Smooth muscle cell (in vitro differentiated cells): ENCODE measurements at regions not wholly inside any gene's neighbourhood (a gene's known extent, or its start where the extent isn't known, plus 50 kb on each side); places are given as distances from the start of the nearest gene placed in this dataset.

Experiments used
- DNase-seq: peaks from one replicate; lab custom pipeline; 2025; ENCODE audit not compliant: unreplicated experiment; lab: John Stamatoyannopoulos, UW
- H2AFZ ChIP-seq: fragments of 200-600 bp; sonication (generic); 2 replicates; pipeline ENCODE4 v1.6.0; 2016; ENCODE audit warnings: antibody characterized with exemption, low read depth, mild to moderate bottlenecking
- H3F3A ChIP-seq: fragments of 200-600 bp; sonication (generic); 2 replicates; pipeline ENCODE4 v1.6.0; 2017; ENCODE audit warnings: antibody characterized with exemption, low read depth
- H3K27ac ChIP-seq: fragments of 200-600 bp; sonication (generic); 2 replicates; pipeline ENCODE4 v1.5.1; 2016; ENCODE audit warnings: low read depth, mild to moderate bottlenecking
- H3K27me3 ChIP-seq: fragments of 200-600 bp; sonication (generic); 2 replicates; pipeline ENCODE4 v1.6.1; 2016; ENCODE audit warnings: low read depth, mild to moderate bottlenecking
- H3K36me3 ChIP-seq: fragments of 200-600 bp; sonication (generic); 2 replicates; pipeline ENCODE4 v1.5.1; 2016; ENCODE audit warnings: low read depth
- H3K4me1 ChIP-seq: fragments of 200-600 bp; sonication (generic); 2 replicates; pipeline ENCODE4 v1.5.1; 2016; ENCODE audit warnings: low read depth
- H3K4me2 ChIP-seq: fragments of 200-600 bp; sonication (generic); 2 replicates; pipeline ENCODE4 v1.6.0; 2016; ENCODE audit warnings: mild to moderate bottlenecking
- H3K4me3 ChIP-seq: fragments of 200-600 bp; sonication (generic); 2 replicates; pipeline ENCODE4 v1.5.1; 2016; ENCODE audit warnings: mild to moderate bottlenecking
- H3K79me2 ChIP-seq: fragments of 200-600 bp; sonication (generic); 2 replicates; pipeline ENCODE4 v1.6.0; 2016; ENCODE audit warnings: low read depth, mild to moderate bottlenecking
- H3K9ac ChIP-seq: fragments of 200-600 bp; sonication (generic); 2 replicates; pipeline ENCODE4 v1.6.0; 2016; ENCODE audit warnings: low read depth
- H3K9me3 ChIP-seq: fragments of 200-600 bp; sonication (generic); replicated peaks from 2 replicates; pipeline ENCODE4 v1.5.1; 2016; ENCODE audit warnings: low read depth
- H4K20me1 ChIP-seq: fragments of 200-600 bp; sonication (generic); 2 replicates; pipeline ENCODE4 v1.6.0; 2016; ENCODE audit warnings: low read depth
- WGBS: methylation state at CpG from one replicate; pipeline ENCODE4 v1.1.7; 2016; ENCODE audit warnings: low lambda C conversion rate; 5-methylcytosine and 5-hydroxymethylcytosine counted together
- TF ChIP-seq, protein P1 (sequence below): fragments of 200-600 bp; sonication (generic); IDR thresholded peaks from 2 replicates; pipeline ENCODE4 v1.5.1; 2017; ENCODE audit warnings: borderline replicate concordance, mild to moderate bottlenecking, antibody characterized with exemption; ENCODE audit not compliant: insufficient read depth, poor library complexity, severe bottlenecking

DNA sequence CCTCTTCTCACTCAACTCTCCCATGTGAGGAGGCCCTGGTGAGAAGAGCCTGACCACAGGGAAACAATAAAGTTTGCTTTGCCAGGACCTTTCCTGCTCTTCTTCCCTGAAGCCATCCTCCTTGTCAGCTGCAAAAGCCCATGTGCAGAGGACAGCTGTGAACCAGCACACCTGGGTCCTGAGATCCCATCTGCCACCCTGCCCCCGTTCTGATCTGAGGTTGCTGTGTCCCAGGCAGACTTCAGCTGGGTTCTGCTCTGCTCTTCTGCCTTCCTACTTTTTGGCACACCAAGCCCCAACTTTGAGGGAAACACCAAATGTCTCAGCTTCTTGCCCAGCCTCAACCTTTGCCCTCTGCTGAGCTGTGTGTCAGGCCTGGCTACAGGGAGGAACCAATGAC lies 595.1 kb upstream of the ARPP21 start:
- Histone ChIP-seq H2AFZ (no peak overlapping the region), H3F3A (no peaks in the 10 kb centered on the region), H3K4me3 (no peak overlapping the region), H3K27me3 (no peaks in the 10 kb centered on the region), H3K36me3 (no peaks in the 10 kb centered on the region), H3K4me2 (no peak overlapping the region), H3K9me3 (no peaks in the 10 kb centered on the region), H4K20me1 (no peaks in the 10 kb centered on the region), H3K79me2 (no peaks in the 10 kb centered on the region), H3K27ac (no peak overlapping the region), H3K4me1 (no peaks in the 10 kb centered on the region), H3K9ac (no peak overlapping the region)
- TF ChIP-seq, protein P1, sequence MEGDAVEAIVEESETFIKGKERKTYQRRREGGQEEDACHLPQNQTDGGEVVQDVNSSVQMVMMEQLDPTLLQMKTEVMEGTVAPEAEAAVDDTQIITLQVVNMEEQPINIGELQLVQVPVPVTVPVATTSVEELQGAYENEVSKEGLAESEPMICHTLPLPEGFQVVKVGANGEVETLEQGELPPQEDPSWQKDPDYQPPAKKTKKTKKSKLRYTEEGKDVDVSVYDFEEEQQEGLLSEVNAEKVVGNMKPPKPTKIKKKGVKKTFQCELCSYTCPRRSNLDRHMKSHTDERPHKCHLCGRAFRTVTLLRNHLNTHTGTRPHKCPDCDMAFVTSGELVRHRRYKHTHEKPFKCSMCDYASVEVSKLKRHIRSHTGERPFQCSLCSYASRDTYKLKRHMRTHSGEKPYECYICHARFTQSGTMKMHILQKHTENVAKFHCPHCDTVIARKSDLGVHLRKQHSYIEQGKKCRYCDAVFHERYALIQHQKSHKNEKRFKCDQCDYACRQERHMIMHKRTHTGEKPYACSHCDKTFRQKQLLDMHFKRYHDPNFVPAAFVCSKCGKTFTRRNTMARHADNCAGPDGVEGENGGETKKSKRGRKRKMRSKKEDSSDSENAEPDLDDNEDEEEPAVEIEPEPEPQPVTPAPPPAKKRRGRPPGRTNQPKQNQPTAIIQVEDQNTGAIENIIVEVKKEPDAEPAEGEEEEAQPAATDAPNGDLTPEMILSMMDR = no peak
- DNase-seq = no peak
- WGBS = 87% methylated on average over 1 of the region's 1 CpG

DNA sequence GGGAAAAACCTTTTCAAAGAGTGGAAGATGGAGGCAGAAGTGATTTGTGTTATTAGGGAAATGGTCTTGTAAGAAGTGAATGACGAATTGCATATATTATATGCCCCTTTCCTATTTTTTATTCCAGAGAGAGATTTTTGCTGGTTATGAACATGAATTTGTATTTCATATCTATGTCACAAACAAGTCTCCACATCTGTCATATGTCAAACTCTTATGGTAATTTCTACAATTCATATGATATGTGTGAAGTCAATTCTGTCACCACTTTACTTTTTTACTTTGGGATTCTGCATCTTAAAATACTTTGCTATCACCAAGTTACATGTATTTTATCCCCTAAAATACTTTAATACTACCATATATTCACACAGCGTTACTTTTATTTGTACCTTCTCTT lies 594.2 kb upstream of the ARPP21 start:
- Histone ChIP-seq H2AFZ (no peak overlapping the region), H3K9me3 (no peaks in the 10 kb centered on the region), H3K4me2 (no peak overlapping the region), H3K4me1 (no peaks in the 10 kb centered on the region), H3K79me2 (no peaks in the 10 kb centered on the region), H3K36me3 (no peaks in the 10 kb centered on the region), H3F3A (no peaks in the 10 kb centered on the region), H3K27ac (no peak overlapping the region), H3K27me3 (no peaks in the 10 kb centered on the region), H3K4me3 (no peak overlapping the region), H3K9ac (no peak overlapping the region), H4K20me1 (no peaks in the 10 kb centered on the region)
- WGBS = 91% methylated on average over 2 of the region's 2 CpGs
- TF ChIP-seq, protein P1 = no peak
- no peak for DNase-seq

- no peaks in the 10 kb centered on the region for H3K27me3 ChIP-seq
- no peak for DNase-seq
- H3K4me1 ChIP-seq = no peaks in the 10 kb centered on the region
- no peaks in the 10 kb centered on the region for H3K9me3 ChIP-seq
- no peak overlapping the region for H3K27ac ChIP-seq
- H3K4me2 ChIP-seq = no peak overlapping the region
- H3K79me2 ChIP-seq = no peaks in the 10 kb centered on the region
- H2AFZ ChIP-seq = no peak overlapping the region
- 78% methylated on average over 5 of the region's 5 CpGs for WGBS
- no peak overlapping the region for H3K9ac ChIP-seq
- no peaks in the 10 kb centered on the region for H4K20me1 ChIP-seq
- TF ChIP-seq, protein P1 = no peak
- no peak overlapping the region for H3K4me3 ChIP-seq
- H3K36me3 ChIP-seq = no peaks in the 10 kb centered on the region
- no peaks in the 10 kb centered on the region for H3F3A ChIP-seq
Measured at GRCh38 chr3:35064761-35065160, 574.6 kb upstream of the ARPP21 start.

DNA sequence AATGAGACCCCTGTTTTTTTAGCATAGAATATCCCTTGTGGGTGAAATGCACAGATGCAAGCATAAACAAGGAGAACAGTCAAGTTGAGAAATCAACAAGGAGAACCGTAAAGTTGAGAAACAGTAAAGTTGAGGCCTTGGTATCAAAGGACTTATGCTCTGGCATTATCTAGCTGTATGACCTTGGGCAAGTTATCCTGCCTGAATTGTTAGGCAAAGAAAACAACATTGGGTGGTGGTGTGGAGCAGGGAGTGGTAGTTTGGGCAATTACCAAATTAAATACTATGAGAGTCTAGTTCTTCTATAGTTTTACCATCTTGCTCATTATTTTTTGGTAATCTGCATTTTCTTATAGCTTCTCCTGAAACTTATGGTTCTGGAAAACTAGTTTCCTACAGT lies 573.4 kb upstream of the ARPP21 start:
- TF ChIP-seq, protein P1 = no peak
- Histone ChIP-seq H3K9ac (no peak overlapping the region), H3K27ac (no peak overlapping the region), H3K9me3 (no peaks in the 10 kb centered on the region), H3F3A (no peaks in the 10 kb centered on the region), H4K20me1 (no peaks in the 10 kb centered on the region), H3K4me3 (no peak overlapping the region), H3K4me1 (no peaks in the 10 kb centered on the region), H2AFZ (no peak overlapping the region), H3K27me3 (no peaks in the 10 kb centered on the region), H3K79me2 (no peaks in the 10 kb centered on the region), H3K36me3 (no peaks in the 10 kb centered on the region), H3K4me2 (no peak overlapping the region)
- WGBS = 91% methylated on average over 1 of the region's 1 CpG
- no peak for DNase-seq
